OCI-LY3 (cell line): ENCODE measurements at regions not wholly inside any gene's neighbourhood (a gene's known extent, or its start where the extent isn't known, plus 50 kb on each side); places are given as distances from the start of the nearest gene placed in this dataset.

Experiments
- H2AFZ ChIP-seq: fragments of 200-600, 300-600 bp; shearing (Covaris generic); 2 replicates; pipeline ENCODE4 v1.6.0; 2014; ENCODE audit warnings: antibody characterized with exemption, low read depth, low read length
- H3K27ac ChIP-seq: fragments of 200-600, 300-600 bp; sonication (generic); 2 replicates; pipeline ENCODE4 v1.5.1; 2014; ENCODE audit warnings: mild to moderate bottlenecking, low read length, moderate library complexity, mixed read lengths
- H3K27me3 ChIP-seq: fragments of 200-600, 300-600 bp; sonication (generic); 2 replicates; pipeline ENCODE4 v1.6.1; 2014; ENCODE audit warnings: low read depth, low read length, mixed read lengths
- H3K36me3 ChIP-seq: fragments of 200-600, 300-600 bp; sonication (generic); replicated peaks from 2 replicates; pipeline ENCODE3; 2014; ENCODE audit warnings: low read depth, low read length, mixed read lengths
- H3K4me1 ChIP-seq: fragments of 300-600, 200-600 bp; sonication (generic); 2 replicates; pipeline ENCODE4 v1.6.1; 2014; ENCODE audit warnings: low read length, mixed read lengths
- H3K4me2 ChIP-seq: fragments of 200-600, 300-600 bp; sonication (generic); 2 replicates; pipeline ENCODE4 v1.6.1; 2014; ENCODE audit warnings: low read length, mixed read lengths
- H3K4me3 ChIP-seq: fragments of 300-600, 200-600 bp; sonication (generic); 2 replicates; pipeline ENCODE4 v1.5.1; 2014; ENCODE audit warnings: antibody characterized with exemption, mild to moderate bottlenecking, low read length, moderate library complexity
- H3K79me2 ChIP-seq: fragments of 300-600, 200-600 bp; shearing (Covaris generic); 2 replicates; pipeline ENCODE4 v1.6.1; 2014; ENCODE audit warnings: mild to moderate bottlenecking, low read length, mixed read lengths
- H3K9ac ChIP-seq: fragments of 300-600, 200-600 bp; shearing (Covaris generic); 2 replicates; pipeline ENCODE4 v1.6.0; 2014; ENCODE audit warnings: mild to moderate bottlenecking, low read length, moderate library complexity
- H3K9me3 ChIP-seq: fragments of 200-600, 300-600 bp; shearing (Covaris generic); 2 replicates; pipeline ENCODE4 v1.6.1; 2014; ENCODE audit warnings: low read length, mixed read lengths; ENCODE audit not compliant: insufficient read depth
- H4K20me1 ChIP-seq: fragments of 200-600, 300-600 bp; sonication (generic); 2 replicates; pipeline ENCODE4 v1.6.1; 2016; ENCODE audit warnings: low read length, mixed read lengths; ENCODE audit not compliant: insufficient read depth
- CTCF ChIP-seq: fragments of 200-600, 300-600 bp; sonication (generic); IDR thresholded peaks from 2 replicates; pipeline ENCODE4 v1.5.1; 2014; ENCODE audit warnings: antibody characterized with exemption, low read length, low read depth
- EZH2phosphoT487 ChIP-seq: fragments of 200-600 bp; shearing (Covaris generic); IDR thresholded peaks from 2 replicates; pipeline ENCODE4 v1.6.1; 2018; ENCODE audit warnings: antibody characterized with exemption, mixed run types, low read depth

GRCh38 chr14:97361958-97362357 lies 564.8 kb downstream of the VRK1 start:
- no peaks in the 10 kb centered on the region for H4K20me1 ChIP-seq
- no peaks in the 10 kb centered on the region for H3K9me3 ChIP-seq
- no peak overlapping the region for H3K4me2 ChIP-seq
- TF ChIP-seq EZH2phosphoT487 (no peak), CTCF (no peak)
- H3K4me1 ChIP-seq, result no peaks in the 10 kb centered on the region
- H3K9ac ChIP-seq, result no peak overlapping the region
- no peak overlapping the region for H3K4me3 ChIP-seq
- no peaks in the 10 kb centered on the region for H3K79me2 ChIP-seq
- H3K27ac ChIP-seq, result no peak overlapping the region
- no peaks in the 10 kb centered on the region for H3K27me3 ChIP-seq
- no peaks in the 10 kb centered on the region for H3K36me3 ChIP-seq
- no peak overlapping the region for H2AFZ ChIP-seq

GRCh38 chr14:97366400-97366799 lies 569.2 kb downstream of the VRK1 start:
- TF ChIP-seq EZH2phosphoT487 (no peak), CTCF (no peak)
- Histone ChIP-seq H3K9ac (no peak overlapping the region), H3K9me3 (no peaks in the 10 kb centered on the region), H3K4me3 (no peak overlapping the region), H3K27me3 (no peaks in the 10 kb centered on the region), H3K4me2 (no peak overlapping the region), H3K36me3 (no peaks in the 10 kb centered on the region), H3K79me2 (no peaks in the 10 kb centered on the region), H4K20me1 (no peaks in the 10 kb centered on the region), H3K4me1 (no peaks in the 10 kb centered on the region), H2AFZ (no peak overlapping the region), H3K27ac (no peak overlapping the region)

- no peak overlapping the region for H2AFZ ChIP-seq
- no peak overlapping the region for H3K4me2 ChIP-seq
- no peak overlapping the region for H3K27ac ChIP-seq
- H4K20me1 ChIP-seq, result no peaks in the 10 kb centered on the region
- no peaks in the 10 kb centered on the region for H3K27me3 ChIP-seq
- H3K9ac ChIP-seq, result no peak overlapping the region
- no peaks in the 10 kb centered on the region for H3K4me1 ChIP-seq
- H3K79me2 ChIP-seq, result no peaks in the 10 kb centered on the region
- TF ChIP-seq CTCF (no peak), EZH2phosphoT487 (no peak)
- no peak overlapping the region for H3K4me3 ChIP-seq
- H3K36me3 ChIP-seq, result no peaks in the 10 kb centered on the region
- no peaks in the 10 kb centered on the region for H3K9me3 ChIP-seq
These were observed 570.1 kb downstream of the VRK1 start for GRCh38 chr14:97367278-97367677.

GRCh38 chr14:97368049-97368448 lies 570.9 kb downstream of the VRK1 start:
- TF ChIP-seq EZH2phosphoT487 (no peak), CTCF (no peak)
- Histone ChIP-seq H3K27ac (no peak overlapping the region), H3K27me3 (no peaks in the 10 kb centered on the region), H3K79me2 (no peaks in the 10 kb centered on the region), H3K4me1 (no peaks in the 10 kb centered on the region), H3K9me3 (no peaks in the 10 kb centered on the region), H2AFZ (no peak overlapping the region), H3K9ac (no peak overlapping the region), H4K20me1 (no peaks in the 10 kb centered on the region), H3K4me2 (no peak overlapping the region), H3K4me3 (no peak overlapping the region), H3K36me3 (no peaks in the 10 kb centered on the region)
